WERI-Rb-1 (cell line): ENCODE measurements at regions not wholly inside any gene's neighbourhood (a gene's known extent, or its start where the extent isn't known, plus 50 kb on each side); places are given as distances from the start of the nearest gene placed in this dataset.
"Not testable (repeated sequence)": the region's sequence is repeated elsewhere in the genome, so short reads cannot be mapped to it uniquely, and the experiment has no call there.

Experiments
- DNase-seq: peaks from one replicate; pipeline ENCODE4 v3.0.0-alpha.2; 2020
- H3K27ac ChIP-seq: fragments of 250-450 bp; sonication (Bioruptor Pico); 2 replicates; pipeline ENCODE4 v1.5.1; 2020; ENCODE audit warnings: mild to moderate bottlenecking, moderate library complexity
- H3K27me3 ChIP-seq: fragments of 250-450 bp; sonication (Bioruptor Pico); 2 replicates; pipeline ENCODE4 v1.5.1; 2021; ENCODE audit warnings: mild to moderate bottlenecking, low read depth, moderate library complexity; ENCODE audit not compliant: insufficient read depth, severe bottlenecking
- H3K36me3 ChIP-seq: fragments of 250-450 bp; sonication (Bioruptor Pico); 2 replicates; pipeline ENCODE4 v1.5.1; 2020; ENCODE audit warnings: mild to moderate bottlenecking, moderate library complexity
- H3K4me3 ChIP-seq: 2 replicates; pipeline ENCODE4 v1.5.1; 2011; ENCODE audit warnings: low read depth, mild to moderate bottlenecking, control low read depth, low read length
- H3K9me3 ChIP-seq: fragments of 250-450 bp; sonication (Bioruptor Pico); 2 replicates; pipeline ENCODE4 v1.5.1; 2021; ENCODE audit warnings: mild to moderate bottlenecking, moderate library complexity; ENCODE audit not compliant: severe bottlenecking
- TF ChIP-seq, protein P1 (sequence below): IDR thresholded peaks from 2 replicates; pipeline ENCODE4 v1.5.1; 2011; ENCODE audit warnings: low read depth, mild to moderate bottlenecking, control low read depth, inconsistent platforms, low read length

DNA sequence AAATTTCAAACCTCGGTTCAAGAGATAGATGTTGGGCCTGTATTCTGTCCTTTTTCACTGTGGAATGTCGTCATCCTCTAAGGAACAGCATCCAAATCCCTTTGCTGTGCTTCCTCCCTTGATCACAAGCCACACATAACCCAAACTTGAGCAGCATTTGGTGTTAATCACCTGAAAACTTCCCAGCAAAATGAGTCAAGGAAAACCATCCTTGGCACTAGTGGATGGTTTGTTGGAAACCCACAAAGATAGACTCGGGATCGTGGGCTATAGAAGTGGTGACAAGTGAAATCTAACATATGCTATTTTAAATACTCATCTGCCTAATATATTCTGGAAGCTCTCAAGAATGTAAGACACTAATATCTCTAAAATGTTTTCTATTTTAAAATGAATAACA, 459.1 kb downstream of the SETD4 start:
- no peaks in the 10 kb centered on the region for H3K36me3 ChIP-seq
- no peaks in the 10 kb centered on the region for H3K9me3 ChIP-seq
- no peak overlapping the region for H3K4me3 ChIP-seq
- H3K27me3 ChIP-seq: peaks cover 78% of the 10 kb centered on the region
- no peak for DNase-seq
- no peak overlapping the region for H3K27ac ChIP-seq
- TF ChIP-seq, protein P1, sequence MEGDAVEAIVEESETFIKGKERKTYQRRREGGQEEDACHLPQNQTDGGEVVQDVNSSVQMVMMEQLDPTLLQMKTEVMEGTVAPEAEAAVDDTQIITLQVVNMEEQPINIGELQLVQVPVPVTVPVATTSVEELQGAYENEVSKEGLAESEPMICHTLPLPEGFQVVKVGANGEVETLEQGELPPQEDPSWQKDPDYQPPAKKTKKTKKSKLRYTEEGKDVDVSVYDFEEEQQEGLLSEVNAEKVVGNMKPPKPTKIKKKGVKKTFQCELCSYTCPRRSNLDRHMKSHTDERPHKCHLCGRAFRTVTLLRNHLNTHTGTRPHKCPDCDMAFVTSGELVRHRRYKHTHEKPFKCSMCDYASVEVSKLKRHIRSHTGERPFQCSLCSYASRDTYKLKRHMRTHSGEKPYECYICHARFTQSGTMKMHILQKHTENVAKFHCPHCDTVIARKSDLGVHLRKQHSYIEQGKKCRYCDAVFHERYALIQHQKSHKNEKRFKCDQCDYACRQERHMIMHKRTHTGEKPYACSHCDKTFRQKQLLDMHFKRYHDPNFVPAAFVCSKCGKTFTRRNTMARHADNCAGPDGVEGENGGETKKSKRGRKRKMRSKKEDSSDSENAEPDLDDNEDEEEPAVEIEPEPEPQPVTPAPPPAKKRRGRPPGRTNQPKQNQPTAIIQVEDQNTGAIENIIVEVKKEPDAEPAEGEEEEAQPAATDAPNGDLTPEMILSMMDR: no peak

DNA sequence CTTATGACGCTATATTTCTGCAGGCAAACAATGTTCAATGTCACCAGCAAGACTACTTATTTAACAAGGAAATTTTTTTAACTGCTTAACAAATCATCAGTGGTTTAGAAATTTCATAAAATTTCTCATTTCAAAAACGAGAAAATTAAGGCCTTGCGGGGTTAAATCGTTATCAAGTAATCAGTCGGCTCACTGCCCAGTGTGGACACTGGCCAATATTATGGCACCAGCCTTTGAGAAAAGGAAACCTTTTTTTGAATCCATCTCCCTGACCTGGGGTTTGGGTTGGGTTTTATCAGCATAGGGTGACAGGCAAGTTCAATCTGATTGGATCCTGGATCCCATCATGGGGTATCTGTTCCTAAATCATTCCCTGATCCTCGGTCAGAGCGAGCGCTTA, 461.2 kb downstream of the SETD4 start:
- H3K27me3 ChIP-seq: peaks cover 72% of the 10 kb centered on the region
- H3K36me3 ChIP-seq: no peaks in the 10 kb centered on the region
- H3K4me3 ChIP-seq: no peak overlapping the region
- no peak overlapping the region for H3K27ac ChIP-seq
- DNase-seq: no peak
- TF ChIP-seq, protein P1: no peak
- no peaks in the 10 kb centered on the region for H3K9me3 ChIP-seq

DNA sequence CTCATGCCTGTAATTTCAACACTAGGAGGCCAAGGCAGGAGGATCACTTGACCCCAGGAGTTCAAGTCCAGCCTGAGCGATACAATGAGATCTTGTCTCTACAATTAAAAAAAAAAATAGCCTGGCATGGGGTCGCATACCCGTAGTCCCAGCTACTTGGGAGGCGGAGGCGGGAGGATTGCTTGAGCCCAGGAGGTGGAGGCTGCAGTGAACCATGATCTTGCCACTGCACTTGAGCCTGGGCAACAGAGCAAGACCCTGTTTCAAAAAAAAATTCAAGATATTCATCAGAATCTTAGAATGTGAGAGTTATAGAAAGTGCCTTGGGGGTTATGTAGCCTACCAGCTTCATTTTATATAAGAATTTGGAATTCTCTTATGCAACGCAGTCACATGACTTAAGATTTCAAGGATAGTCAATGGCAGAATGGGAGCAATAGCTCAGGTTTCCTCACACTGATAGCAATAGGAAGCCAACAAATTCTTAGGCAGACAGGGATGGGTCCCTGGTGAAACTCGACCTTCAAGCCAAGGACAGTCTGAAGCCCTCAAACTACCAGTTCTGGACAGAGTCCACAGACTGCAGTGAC, 462.5 kb downstream of the SETD4 start:
- Histone ChIP-seq H3K27me3 (peaks cover 69% of the 10 kb centered on the region), H3K27ac (no peak overlapping the region), H3K9me3 (no peaks in the 10 kb centered on the region), H3K4me3 (no peak overlapping the region), H3K36me3 (no peaks in the 10 kb centered on the region)
- DNase-seq: no peak
- TF ChIP-seq, protein P1: no peak

DNA sequence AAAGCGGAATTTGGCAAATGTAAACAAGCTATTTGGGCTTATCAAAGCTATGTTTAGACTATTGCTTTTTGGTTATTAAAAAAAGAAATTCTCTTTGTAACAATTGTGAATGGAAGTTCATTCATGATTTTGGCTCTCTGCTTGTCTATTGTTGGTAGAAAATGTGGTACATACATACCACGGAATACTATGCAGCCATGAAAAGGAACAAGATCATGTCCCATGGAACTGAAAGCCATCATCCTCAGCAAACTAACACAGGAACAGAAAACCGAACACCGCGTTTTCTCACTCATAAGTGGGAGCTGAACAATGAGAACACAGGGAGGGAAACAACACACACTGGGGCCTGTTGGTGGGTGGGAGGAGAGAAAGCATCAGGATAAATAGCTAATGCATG, 465.4 kb downstream of the SETD4 start:
- no peak overlapping the region for H3K4me3 ChIP-seq
- no peak for DNase-seq
- H3K27me3 ChIP-seq: peaks cover 62% of the 10 kb centered on the region
- TF ChIP-seq, protein P1: no peak
- H3K36me3 ChIP-seq: no peaks in the 10 kb centered on the region
- peaks cover 5% of the 10 kb centered on the region for H3K9me3 ChIP-seq
- H3K27ac ChIP-seq: no peak overlapping the region

DNA sequence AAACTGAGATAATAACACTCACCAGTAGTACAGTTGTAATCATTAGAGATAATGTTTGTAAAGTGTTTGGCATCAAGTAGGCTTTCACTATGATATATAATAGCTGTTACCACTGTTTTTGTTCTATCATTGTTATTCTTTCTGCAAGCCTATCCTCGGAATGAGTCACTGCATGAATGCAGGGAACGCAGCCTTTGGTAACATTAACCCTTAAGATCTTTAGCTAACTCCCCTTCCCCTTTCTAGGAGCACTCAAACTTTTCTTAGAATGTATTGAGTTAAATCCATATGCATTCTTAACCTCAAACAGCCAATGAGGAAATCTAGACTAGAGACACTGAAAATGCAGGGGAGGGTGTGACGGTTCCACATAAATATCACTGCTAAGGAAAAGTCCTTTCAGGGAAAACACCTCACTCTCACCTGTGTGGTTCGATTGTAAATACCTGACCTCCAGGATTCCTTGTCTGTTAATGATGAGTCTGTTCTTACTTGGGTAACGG, 467.3 kb downstream of the SETD4 start:
- H3K9me3 ChIP-seq: peaks cover 5% of the 10 kb centered on the region
- TF ChIP-seq, protein P1: no peak

DNA sequence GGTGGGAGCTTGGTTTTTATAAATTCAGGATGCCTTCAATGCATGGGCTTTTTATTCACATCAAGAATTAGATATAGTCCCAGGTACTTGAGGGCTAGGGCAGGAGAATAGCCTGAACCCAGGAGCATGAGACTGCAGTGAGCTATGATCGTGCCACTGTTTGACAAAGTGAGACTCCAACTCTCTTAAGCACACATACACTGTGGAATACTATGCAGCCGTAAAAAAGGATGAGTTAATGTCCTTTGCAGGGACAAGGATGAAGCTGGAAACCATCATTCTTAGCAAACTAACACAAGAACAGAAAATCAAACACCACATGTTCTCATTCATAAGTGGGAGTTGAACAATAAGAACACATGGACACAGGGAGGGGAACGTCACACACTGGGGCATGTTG, 470.0 kb downstream of the SETD4 start:
- H3K36me3 ChIP-seq, H3K9me3 ChIP-seq, DNase-seq: not testable (repeated sequence)

More for the DNA sequence above, 467.3 kb downstream of the SETD4 start:
- Histone ChIP-seq H3K36me3 (no peaks in the 10 kb centered on the region), H3K4me3 (no peak overlapping the region), H3K27ac (no peak overlapping the region), H3K27me3 (peaks cover 63% of the 10 kb centered on the region)
- no peak for DNase-seq

More for the DNA sequence above, 470.0 kb downstream of the SETD4 start:
- peaks cover 73% of the 10 kb centered on the region for H3K27me3 ChIP-seq
- not testable (repeated sequence) for H3K4me3 ChIP-seq, H3K27ac ChIP-seq
